ENCODE measurements at regions not wholly inside any gene's neighbourhood (a gene's known extent, or its start where the extent isn't known, plus 50 kb on each side); places are given as distances from the start of the nearest gene placed in this dataset.

DNA sequence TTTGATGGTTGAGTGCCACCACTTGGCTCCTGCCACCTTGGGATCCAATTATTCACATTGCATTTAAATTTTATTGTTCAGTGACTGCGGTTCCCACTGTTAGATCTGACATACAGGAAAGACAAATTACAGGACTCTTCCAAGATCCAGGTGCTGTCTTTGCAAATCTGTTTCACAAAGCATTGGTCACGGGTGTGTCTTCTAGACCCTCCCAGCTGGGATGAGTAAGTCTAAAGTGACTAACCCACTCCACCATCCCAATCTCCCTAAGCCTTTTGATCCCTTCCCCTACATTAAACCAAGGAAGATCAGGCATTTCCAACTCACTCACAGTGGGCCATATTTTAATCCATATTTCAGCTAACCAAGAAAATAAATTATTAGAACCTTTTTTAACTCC lies 1016.3 kb upstream of the CTNND2 start:
- no peak overlapping the region for H3K27ac Mint-ChIP-seq
- Histone ChIP-seq H2BK20ac (ENCODE audit: low read depth, low read length, poor library complexity, severe bottlenecking) (no peak overlapping the region), H3K27ac (ENCODE audit: insufficient read length, low read depth, low read length) (no peak overlapping the region), H2BK12ac (ENCODE audit: insufficient read length, low read depth, low read length) (no peak overlapping the region), H3K14ac (ENCODE audit: insufficient read depth, low read length) (no peak overlapping the region), H3K27me3 (ENCODE audit: insufficient read depth, low read length) (no peaks in the 10 kb centered on the region), H2BK5ac (ENCODE audit: insufficient read length, low read length) (no peak overlapping the region), H3K23me2 (ENCODE audit: insufficient read length, low read depth, low read length, poor library complexity, severe bottlenecking) (no peaks in the 10 kb centered on the region), H3K23ac (ENCODE audit: insufficient read length, low read depth, low read length) (no peak overlapping the region), H2AK5ac (ENCODE audit: insufficient read length, low read length) (no peak overlapping the region), H2BK120ac (ENCODE audit: low read depth, low read length, poor library complexity, severe bottlenecking) (no peak overlapping the region), H3K4ac (ENCODE audit: low read depth, low read length) (no peak overlapping the region), H4K8ac (replicated peaks; ENCODE audit: insufficient read length, low read depth, low read length) (no peak overlapping the region), H3K18ac (ENCODE audit: insufficient read length, low read depth, low read length) (no peak overlapping the region), H3K9me3 (ENCODE audit: control insufficient read depth, low read depth, low read length) (no peaks in the 10 kb centered on the region), H4K5ac (ENCODE audit: insufficient read length, low read depth, low read length) (no peak overlapping the region), H2BK15ac (ENCODE audit: low read depth, low read length) (no peak overlapping the region), H3K9ac (ENCODE audit: extremely low read depth, insufficient read length, low read length) (no peak overlapping the region), H4K91ac (ENCODE audit: insufficient read length, low read depth, low read length) (no peak overlapping the region), H2AFZ (ENCODE audit: low read length) (no peak overlapping the region), H3K56ac (ENCODE audit: insufficient read length, low read depth, low read length) (no peak overlapping the region), H3K4me1 (ENCODE audit: insufficient read depth, low read length) (no peaks in the 10 kb centered on the region; the same call in 1 of the 2 replicates), H3K79me1 (ENCODE audit: insufficient read depth, low read depth, low read length, poor library complexity, severe bottlenecking) (no peaks in the 10 kb centered on the region), H3K79me2 (ENCODE audit: insufficient read depth, low read length) (no peaks in the 10 kb centered on the region), H4K20me1 (ENCODE audit: control insufficient read depth, insufficient read depth, insufficient read length) (no peaks in the 10 kb centered on the region), H3T11ph (ENCODE audit: low read length) (no peak overlapping the region), H3K4me2 (ENCODE audit: insufficient read depth, insufficient read length, low read length) (no peak overlapping the region)
- peaks cover 0 to 2% of the 10 kb centered on the region in 2 experiments; a peak in 1 of 5 replicates for H3K9me3 Mint-ChIP-seq
- TF ChIP-seq, protein P1, sequence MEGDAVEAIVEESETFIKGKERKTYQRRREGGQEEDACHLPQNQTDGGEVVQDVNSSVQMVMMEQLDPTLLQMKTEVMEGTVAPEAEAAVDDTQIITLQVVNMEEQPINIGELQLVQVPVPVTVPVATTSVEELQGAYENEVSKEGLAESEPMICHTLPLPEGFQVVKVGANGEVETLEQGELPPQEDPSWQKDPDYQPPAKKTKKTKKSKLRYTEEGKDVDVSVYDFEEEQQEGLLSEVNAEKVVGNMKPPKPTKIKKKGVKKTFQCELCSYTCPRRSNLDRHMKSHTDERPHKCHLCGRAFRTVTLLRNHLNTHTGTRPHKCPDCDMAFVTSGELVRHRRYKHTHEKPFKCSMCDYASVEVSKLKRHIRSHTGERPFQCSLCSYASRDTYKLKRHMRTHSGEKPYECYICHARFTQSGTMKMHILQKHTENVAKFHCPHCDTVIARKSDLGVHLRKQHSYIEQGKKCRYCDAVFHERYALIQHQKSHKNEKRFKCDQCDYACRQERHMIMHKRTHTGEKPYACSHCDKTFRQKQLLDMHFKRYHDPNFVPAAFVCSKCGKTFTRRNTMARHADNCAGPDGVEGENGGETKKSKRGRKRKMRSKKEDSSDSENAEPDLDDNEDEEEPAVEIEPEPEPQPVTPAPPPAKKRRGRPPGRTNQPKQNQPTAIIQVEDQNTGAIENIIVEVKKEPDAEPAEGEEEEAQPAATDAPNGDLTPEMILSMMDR (conservative IDR thresholded peaks at IDR 0.05), result no peak
- no peaks in the 10 kb centered on the region; a peak in 1 of 7 replicates for H3K36me3 Mint-ChIP-seq (ENCODE audit: insufficient read depth in 1 of 3, low read depth in 3 of 3)
- no peaks in the 10 kb centered on the region for H3K27me3 Mint-ChIP-seq (ENCODE audit: low read depth)
- WGBS (ENCODE audit: extremely low coverage, insufficient read length, low lambda C conversion rate), result no CpG with 5 or more reads among the region's 2 CpGs
- no peak overlapping the region for H3K4me3 Mint-ChIP-seq
- no peak for DNase-seq
- no peaks in the 10 kb centered on the region for H3K4me1 Mint-ChIP-seq
